PFSK-1 (cell line): ENCODE measurements at regions not wholly inside any gene's neighbourhood (a gene's known extent, or its start where the extent isn't known, plus 50 kb on each side); places are given as distances from the start of the nearest gene placed in this dataset.

Experiments
- POLR2AphosphoS5 ChIP-seq: IDR thresholded peaks from 2 replicates; pipeline ENCODE4 v1.6.1; 2012; ENCODE audit warnings: low read depth, mild to moderate bottlenecking, control low read depth, low read length, moderate library complexity
- SIN3A ChIP-seq: IDR thresholded peaks from 2 replicates; pipeline ENCODE4 v1.6.1; 2012; ENCODE audit warnings: mild to moderate bottlenecking, low read length, moderate library complexity, borderline replicate concordance; ENCODE audit not compliant: insufficient read depth
- TAF1 ChIP-seq: IDR thresholded peaks from 2 replicates; pipeline ENCODE4 v1.6.1; 2012; ENCODE audit warnings: low read length, control low read depth, borderline replicate concordance; ENCODE audit not compliant: insufficient read depth
- TF ChIP-seq, protein P1 (sequence below), 2 experiments: IDR thresholded peaks; 2 replicates each; pipeline versions ENCODE4 v1.6.1 to v1.8.0; 2011 to 2012; ENCODE audit warnings: low read depth in 2 of 2, low read length in 2 of 2, control low read depth in 1 of 2, inconsistent platforms in 1 of 2, mild to moderate bottlenecking in 1 of 2, moderate library complexity in 1 of 2; ENCODE audit not compliant: insufficient read depth in 1 of 2

DNA sequence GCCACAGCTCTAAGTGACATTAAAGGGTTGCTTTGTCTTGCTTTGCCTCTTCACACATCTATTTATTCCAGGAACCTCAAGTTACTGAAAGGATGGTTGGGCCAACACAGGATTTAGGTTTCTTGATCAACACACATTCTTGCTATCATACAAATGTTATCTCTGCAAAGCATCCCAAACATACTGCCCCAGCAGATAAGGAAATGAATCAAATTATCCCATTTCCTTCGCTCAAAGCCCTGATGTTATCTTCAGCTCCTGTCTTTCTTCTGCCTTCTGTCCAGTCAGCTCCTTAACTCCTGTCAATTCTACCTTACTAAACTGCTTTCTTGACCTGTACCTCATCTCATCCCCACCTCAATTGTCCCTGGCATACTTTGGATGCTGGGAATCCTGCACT lies 355.9 kb upstream of the TENM4 start:
- no peak for TF ChIP-seq TAF1
- TF ChIP-seq SIN3A, result no peak
- TF ChIP-seq POLR2AphosphoS5, result no peak
- TF ChIP-seq, protein P1, sequence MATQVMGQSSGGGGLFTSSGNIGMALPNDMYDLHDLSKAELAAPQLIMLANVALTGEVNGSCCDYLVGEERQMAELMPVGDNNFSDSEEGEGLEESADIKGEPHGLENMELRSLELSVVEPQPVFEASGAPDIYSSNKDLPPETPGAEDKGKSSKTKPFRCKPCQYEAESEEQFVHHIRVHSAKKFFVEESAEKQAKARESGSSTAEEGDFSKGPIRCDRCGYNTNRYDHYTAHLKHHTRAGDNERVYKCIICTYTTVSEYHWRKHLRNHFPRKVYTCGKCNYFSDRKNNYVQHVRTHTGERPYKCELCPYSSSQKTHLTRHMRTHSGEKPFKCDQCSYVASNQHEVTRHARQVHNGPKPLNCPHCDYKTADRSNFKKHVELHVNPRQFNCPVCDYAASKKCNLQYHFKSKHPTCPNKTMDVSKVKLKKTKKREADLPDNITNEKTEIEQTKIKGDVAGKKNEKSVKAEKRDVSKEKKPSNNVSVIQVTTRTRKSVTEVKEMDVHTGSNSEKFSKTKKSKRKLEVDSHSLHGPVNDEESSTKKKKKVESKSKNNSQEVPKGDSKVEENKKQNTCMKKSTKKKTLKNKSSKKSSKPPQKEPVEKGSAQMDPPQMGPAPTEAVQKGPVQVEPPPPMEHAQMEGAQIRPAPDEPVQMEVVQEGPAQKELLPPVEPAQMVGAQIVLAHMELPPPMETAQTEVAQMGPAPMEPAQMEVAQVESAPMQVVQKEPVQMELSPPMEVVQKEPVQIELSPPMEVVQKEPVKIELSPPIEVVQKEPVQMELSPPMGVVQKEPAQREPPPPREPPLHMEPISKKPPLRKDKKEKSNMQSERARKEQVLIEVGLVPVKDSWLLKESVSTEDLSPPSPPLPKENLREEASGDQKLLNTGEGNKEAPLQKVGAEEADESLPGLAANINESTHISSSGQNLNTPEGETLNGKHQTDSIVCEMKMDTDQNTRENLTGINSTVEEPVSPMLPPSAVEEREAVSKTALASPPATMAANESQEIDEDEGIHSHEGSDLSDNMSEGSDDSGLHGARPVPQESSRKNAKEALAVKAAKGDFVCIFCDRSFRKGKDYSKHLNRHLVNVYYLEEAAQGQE (IDR thresholded peaks at IDR 0.05; ENCODE audit: insufficient read depth in 1 of 2, low read depth in 2 of 2, low read length in 2 of 2), result no peak
